Progenitor cell of endocrine pancreas (in vitro differentiated cells): ENCODE measurements at regions not wholly inside any gene's neighbourhood (a gene's known extent, or its start where the extent isn't known, plus 50 kb on each side); places are given as distances from the start of the nearest gene placed in this dataset.
"Not testable (repeated sequence)": the region's sequence is repeated elsewhere in the genome, so short reads cannot be mapped to it uniquely, and the experiment has no call there.

Experiments
- DNase-seq: peaks from one replicate; pipeline ENCODE4 v3.0.0; 2021; ENCODE audit warnings: low spot score; ENCODE audit not compliant: unreplicated experiment
- H3K27ac Mint-ChIP-seq: 2 replicates; pipeline ENCODE4 v1.8.0; 2021; ENCODE audit warnings: mild to moderate bottlenecking, moderate library complexity, mixed read lengths
- H3K27me3 Mint-ChIP-seq: 2 replicates; pipeline ENCODE4 v1.8.0; 2021; ENCODE audit warnings: mixed read lengths
- H3K36me3 Mint-ChIP-seq: 2 replicates; pipeline ENCODE4 v1.8.0; 2022; ENCODE audit warnings: mixed read lengths; ENCODE audit not compliant: insufficient read depth
- H3K4me1 Mint-ChIP-seq: 2 replicates; pipeline ENCODE4 v1.8.0; 2021; ENCODE audit warnings: low read depth, mixed read lengths
- H3K4me3 Mint-ChIP-seq: 2 replicates; pipeline ENCODE4 v1.8.0; 2021; ENCODE audit warnings: low read depth, mild to moderate bottlenecking, moderate library complexity, mixed read lengths
- H3K9me3 Mint-ChIP-seq: 2 replicates; pipeline ENCODE4 v1.8.0; 2021; ENCODE audit warnings: low read depth, mixed read lengths
- CTCF ChIP-seq: fragments of 200-600 bp; sonication (generic); IDR thresholded peaks from one replicate; pipeline ENCODE4 v1.5.0; 2021; ENCODE audit warnings: antibody characterized with exemption, mild to moderate bottlenecking; ENCODE audit not compliant: unreplicated experiment

GRCh38 chr5:163260471-163260870, 176.9 kb upstream of the CCNG1 start:
- Mint-ChIP-seq H3K36me3 (no peaks in the 10 kb centered on the region), H3K4me3 (no peak overlapping the region), H3K9me3 (peaks cover 3% of the 10 kb centered on the region), H3K4me1 (no peaks in the 10 kb centered on the region), H3K27ac (no peak overlapping the region), H3K27me3 (no peaks in the 10 kb centered on the region)
- DNase-seq, result no peak
- no peak for TF ChIP-seq CTCF

DNA sequence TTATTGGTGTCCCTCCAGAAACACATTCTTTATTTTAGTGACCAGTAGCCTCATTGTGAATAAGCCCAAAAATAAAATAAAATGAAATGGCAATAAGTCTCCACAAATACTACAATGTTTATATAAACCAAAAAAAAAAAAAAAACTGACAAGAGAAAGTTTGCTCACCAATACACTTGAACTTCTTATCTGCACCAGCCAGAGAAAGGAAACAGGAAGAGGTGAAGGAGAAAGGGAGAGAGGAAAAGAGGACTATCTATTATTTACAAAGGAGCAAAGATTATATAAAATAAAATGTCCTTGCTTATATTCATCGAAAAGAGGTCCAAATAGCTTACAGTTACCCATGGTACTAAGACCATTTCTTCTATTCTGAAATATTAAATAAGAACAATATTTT, 176.4 kb upstream of the CCNG1 start:
- TF ChIP-seq CTCF, result no peak
- Mint-ChIP-seq H3K36me3 (no peaks in the 10 kb centered on the region), H3K4me3 (no peak overlapping the region), H3K27me3 (no peaks in the 10 kb centered on the region), H3K4me1 (no peaks in the 10 kb centered on the region), H3K9me3 (peaks cover 3% of the 10 kb centered on the region), H3K27ac (no peak overlapping the region)
- DNase-seq, result no peak

- no peaks in the 10 kb centered on the region for H3K36me3 Mint-ChIP-seq
- DNase-seq, result no peak
- no peaks in the 10 kb centered on the region for H3K27me3 Mint-ChIP-seq
- H3K27ac Mint-ChIP-seq, result no peak overlapping the region
- H3K4me3 Mint-ChIP-seq, result no peak overlapping the region
- H3K9me3 Mint-ChIP-seq, result peaks cover 3% of the 10 kb centered on the region
- no peak for TF ChIP-seq CTCF
- no peaks in the 10 kb centered on the region for H3K4me1 Mint-ChIP-seq
These were observed 175.6 kb upstream of the CCNG1 start for GRCh38 chr5:163261647-163262269.

GRCh38 chr5:163266249-163266648, 171.1 kb upstream of the CCNG1 start:
- H3K4me3 Mint-ChIP-seq, DNase-seq, H3K36me3 Mint-ChIP-seq, H3K27ac Mint-ChIP-seq, H3K9me3 Mint-ChIP-seq, H3K4me1 Mint-ChIP-seq, H3K27me3 Mint-ChIP-seq: not testable (repeated sequence)

DNA sequence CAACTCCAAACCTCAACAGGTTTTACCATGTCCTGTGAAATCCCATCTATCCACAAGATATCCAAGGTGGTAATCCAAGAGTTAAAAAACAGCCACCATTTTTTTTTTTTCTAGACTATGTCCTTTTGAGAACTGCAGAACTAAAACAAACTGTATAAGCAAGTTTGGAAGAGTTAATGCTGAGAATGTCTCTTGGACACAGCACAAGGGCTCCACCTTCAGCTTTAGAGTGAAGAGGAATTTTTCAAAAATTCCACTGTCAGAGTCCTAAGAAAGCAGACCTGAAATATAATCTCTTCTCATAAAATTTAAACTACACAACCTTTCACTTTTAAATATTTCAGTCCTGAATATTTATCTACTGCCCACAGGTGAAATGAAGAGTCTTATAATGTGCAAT, 167.8 kb upstream of the CCNG1 start:
- H3K27ac Mint-ChIP-seq, result no peak overlapping the region
- peaks cover 1% of the 10 kb centered on the region for H3K4me1 Mint-ChIP-seq
- no peaks in the 10 kb centered on the region for H3K27me3 Mint-ChIP-seq
- no peak overlapping the region for H3K4me3 Mint-ChIP-seq
- H3K9me3 Mint-ChIP-seq, result peaks cover 10% of the 10 kb centered on the region
- DNase-seq, result no peak
- peak; percentile 57 for TF ChIP-seq CTCF
- no peaks in the 10 kb centered on the region for H3K36me3 Mint-ChIP-seq

DNA sequence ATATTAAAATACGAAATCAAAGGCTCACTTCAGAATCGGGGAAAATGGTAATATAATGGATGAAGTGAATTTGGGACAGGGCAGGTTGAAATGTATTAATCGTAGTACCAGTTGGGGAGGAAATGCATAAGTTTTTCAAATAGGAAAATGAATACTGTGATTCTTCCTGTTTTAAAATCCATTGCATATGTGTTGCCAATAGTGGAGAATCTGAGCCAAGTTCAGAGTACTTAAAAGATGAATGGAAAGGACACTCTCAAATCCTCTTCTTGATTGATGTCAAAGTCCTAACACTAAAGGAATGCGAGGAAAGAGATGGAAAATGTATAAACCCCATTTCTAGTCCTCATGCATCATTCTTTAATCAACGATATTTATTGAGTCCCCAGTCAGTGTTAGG, 160.9 kb upstream of the CCNG1 start:
- Mint-ChIP-seq H3K4me1 (peaks cover 1% of the 10 kb centered on the region), H3K36me3 (no peaks in the 10 kb centered on the region), H3K4me3 (no peak overlapping the region), H3K27me3 (no peaks in the 10 kb centered on the region), H3K9me3 (peaks cover 14% of the 10 kb centered on the region), H3K27ac (no peak overlapping the region)
- no peak for DNase-seq
- no peak for TF ChIP-seq CTCF

DNA sequence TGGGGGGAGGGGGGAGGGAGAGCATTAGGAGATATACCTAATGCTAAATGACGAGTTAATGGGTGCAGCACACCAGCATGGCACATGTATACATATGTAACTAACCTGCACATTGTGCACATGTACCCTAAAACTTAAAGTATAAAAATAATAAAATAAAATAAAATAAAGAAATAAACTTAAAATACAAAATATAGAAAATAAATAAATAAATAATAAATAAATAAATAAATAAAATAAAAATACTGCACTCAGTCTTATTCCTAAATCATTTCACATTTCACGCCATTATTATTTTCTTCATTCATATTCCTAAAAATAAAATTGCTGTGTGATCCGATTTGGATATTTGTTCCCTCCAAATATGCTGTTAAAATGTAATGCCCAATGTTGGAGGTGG, 156.5 kb upstream of the CCNG1 start:
- not testable (repeated sequence) for H3K27me3 Mint-ChIP-seq, H3K9me3 Mint-ChIP-seq, H3K4me1 Mint-ChIP-seq, DNase-seq, H3K27ac Mint-ChIP-seq, H3K4me3 Mint-ChIP-seq, H3K36me3 Mint-ChIP-seq
